SK-N-SH (cell line): ENCODE measurements at regions not wholly inside any gene's neighbourhood (a gene's known extent, or its start where the extent isn't known, plus 50 kb on each side); places are given as distances from the start of the nearest gene placed in this dataset.
A peak's percentile ranks its signal among the peaks of the same experiment; 100 is the strongest.

Experiments used
- CTCF ChIA-PET: fragments of 300-600, 350-600 bp; formaldehyde crosslinking; extraction: SDS; loops from one replicate; lab custom pipeline; 2021; lab: Yijun Ruan, JAX
- POLR2A ChIA-PET: fragments of 350-600 bp; sonication (Branson Sonifier 250); formaldehyde crosslinking; extraction: SDS; loops from one replicate; lab custom pipeline; 2020; ENCODE audit warnings: antibody characterized with exemption, inconsistent platforms; lab: Yijun Ruan, JAX
- DNase-seq: peaks from one replicate; pipeline ENCODE4 v3.0.0; 2012
- H2AFZ ChIP-seq: fragments of 200-600 bp; sonication (generic); 2 replicates; pipeline ENCODE4 v1.8.1; 2016; ENCODE audit warnings: antibody characterized with exemption, mild to moderate bottlenecking, low read depth
- H3F3A ChIP-seq: fragments of 200-600 bp; sonication (generic); replicated peaks from 2 replicates; pipeline ENCODE3; 2016; ENCODE audit warnings: antibody characterized with exemption, mild to moderate bottlenecking; ENCODE audit not compliant: insufficient read depth
- H3K27ac ChIP-seq, 2 experiments: fragments of 200-500 bp in 1 of 2; fragments of 200-600 bp in 1 of 2; sonication (Bioruptor generic) in 1 of 2; sonication (generic), shearing (Covaris generic) in 1 of 2; 2 replicates each; pipeline versions ENCODE4 v1.5.1 to v1.6.1; 2014 to 2016; ENCODE audit warnings: low read depth in 2 of 2, inconsistent platforms in 1 of 2, low read length in 1 of 2, mild to moderate bottlenecking in 1 of 2, mixed read lengths in 1 of 2
- H3K27me3 ChIP-seq: fragments of 200-600 bp; sonication (generic), shearing (Covaris generic); 2 replicates; pipeline ENCODE4 v1.6.1; 2016; ENCODE audit warnings: mixed run types; ENCODE audit not compliant: insufficient read depth
- H3K36me3 ChIP-seq, 2 experiments: fragments of 200-500 bp in 1 of 2; fragments of 200-600 bp in 1 of 2; sonication (Bioruptor generic) in 1 of 2; sonication (generic) in 1 of 2; replicated peaks in 1 of 2; 2 replicates each; pipeline versions ENCODE3 to v1.5.1; 2014 to 2016; ENCODE audit warnings: low read length in 1 of 2, mild to moderate bottlenecking in 1 of 2; ENCODE audit not compliant: insufficient read depth in 2 of 2, control insufficient read depth in 1 of 2
- H3K4me1 ChIP-seq, 2 experiments: fragments of 200-500 bp in 1 of 2; fragments of 200-600 bp in 1 of 2; sonication (Bioruptor generic) in 1 of 2; sonication (generic), shearing (Covaris generic) in 1 of 2; 2 replicates each; pipeline versions ENCODE4 v1.5.1 to v1.6.1; 2014 to 2016; ENCODE audit warnings: low read depth in 1 of 2, low read length in 1 of 2, mixed run types in 1 of 2; ENCODE audit not compliant: insufficient read depth in 2 of 2, control insufficient read depth in 1 of 2
- H3K4me2 ChIP-seq: fragments of 200-600 bp; sonication (generic), shearing (Covaris generic); 2 replicates; pipeline ENCODE4 v1.6.1; 2017; ENCODE audit warnings: mixed run types
- H3K4me3 ChIP-seq, 2 experiments: fragments of 200-500 bp in 1 of 2; fragments of 200-600 bp in 1 of 2; sonication (Bioruptor generic) in 1 of 2; sonication (generic), shearing (Covaris generic) in 1 of 2; 2 replicates each; pipeline versions ENCODE4 v1.5.1 to v1.8.1; 2014 to 2016; ENCODE audit warnings: low read depth in 2 of 2, inconsistent platforms in 1 of 2, low read length in 1 of 2, mild to moderate bottlenecking in 1 of 2, mixed read lengths in 1 of 2, moderate library complexity in 1 of 2
- H3K79me2 ChIP-seq: fragments of 200-600 bp; sonication (generic); 2 replicates; pipeline ENCODE4 v1.8.1; 2017; ENCODE audit warnings: mild to moderate bottlenecking; ENCODE audit not compliant: insufficient read depth
- H3K9ac ChIP-seq: fragments of 200-600 bp; sonication (generic); 2 replicates; pipeline ENCODE4 v1.6.1; 2017; ENCODE audit warnings: mixed run types
- H3K9me2 ChIP-seq: fragments of 200-600 bp; sonication (generic); 2 replicates; pipeline ENCODE4 v1.6.1; 2017; ENCODE audit warnings: mixed run types
- H3K9me3 ChIP-seq: fragments of 200-600 bp; sonication (generic); 2 replicates; pipeline ENCODE4 v1.6.1; 2017; ENCODE audit warnings: mixed run types, mild to moderate bottlenecking, moderate library complexity
- H4K20me1 ChIP-seq: fragments of 200-600 bp; sonication (generic); 2 replicates; pipeline ENCODE4 v1.6.1; 2017; ENCODE audit warnings: mild to moderate bottlenecking, mixed run types; ENCODE audit not compliant: insufficient read depth
- ELF1 ChIP-seq: IDR thresholded peaks from 2 replicates; pipeline ENCODE4 v1.4.0; 2012
- EP300 ChIP-seq, 2 experiments: IDR thresholded peaks; 2 replicates each; pipeline versions ENCODE4 v1.4.0 to v1.6.1; 2012; ENCODE audit warnings: borderline replicate concordance in 1 of 2, low read depth in 1 of 2, low read length in 1 of 2
- FOSL2 ChIP-seq: IDR thresholded peaks from 2 replicates; pipeline ENCODE4 v1.4.0; 2012; ENCODE audit warnings: low read depth, mild to moderate bottlenecking, moderate library complexity, borderline replicate concordance
- FOXJ3 ChIP-seq: sonication (generic); formaldehyde crosslinking; IDR thresholded peaks from 2 replicates; pipeline ENCODE4 v1.5.1; 2020; ENCODE audit warnings: mild to moderate bottlenecking, missing genetic modification reagents
- MXI1 ChIP-seq: IDR thresholded peaks from 2 replicates; pipeline ENCODE4 v1.6.1; 2012; ENCODE audit warnings: mild to moderate bottlenecking, low read depth, low read length, improper control_type of control experiment
- NFIC ChIP-seq: IDR thresholded peaks from 2 replicates; pipeline ENCODE4 v1.4.0; 2012; ENCODE audit warnings: borderline replicate concordance
- NRF1 ChIP-seq: IDR thresholded peaks from 2 replicates; pipeline ENCODE4 v1.6.1; 2012; ENCODE audit warnings: low read depth, mild to moderate bottlenecking, low read length
- POLR2AphosphoS5 ChIP-seq: IDR thresholded peaks from 2 replicates; pipeline ENCODE4 v1.6.1; 2012; ENCODE audit warnings: low read depth, low read length
- RAD21 ChIP-seq: IDR thresholded peaks from 2 replicates; pipeline ENCODE4 v1.6.1; 2012; ENCODE audit warnings: mild to moderate bottlenecking, low read length
- SMC3 ChIP-seq: IDR thresholded peaks from 2 replicates; pipeline ENCODE4 v1.6.1; 2012; ENCODE audit warnings: low read depth, low read length, improper control_type of control experiment
- TCF12 ChIP-seq: IDR thresholded peaks from 2 replicates; pipeline ENCODE4 v1.4.0; 2012
- WGBS: methylation state at CpG from one replicate; pipeline ENCODE4 v1.1.6; 2017; ENCODE audit warnings: low lambda C conversion rate; 5-methylcytosine and 5-hydroxymethylcytosine counted together
- TF ChIP-seq, protein P1 (sequence below): IDR thresholded peaks from 2 replicates; pipeline ENCODE4 v1.4.0; 2012; ENCODE audit warnings: low read depth
- TF ChIP-seq, protein P2 (sequence below): fragments of 150-350 bp; IDR thresholded peaks from 2 replicates; pipeline ENCODE4 v1.6.1; 2016; ENCODE audit warnings: mild to moderate bottlenecking, low read depth, low read length

DNA sequence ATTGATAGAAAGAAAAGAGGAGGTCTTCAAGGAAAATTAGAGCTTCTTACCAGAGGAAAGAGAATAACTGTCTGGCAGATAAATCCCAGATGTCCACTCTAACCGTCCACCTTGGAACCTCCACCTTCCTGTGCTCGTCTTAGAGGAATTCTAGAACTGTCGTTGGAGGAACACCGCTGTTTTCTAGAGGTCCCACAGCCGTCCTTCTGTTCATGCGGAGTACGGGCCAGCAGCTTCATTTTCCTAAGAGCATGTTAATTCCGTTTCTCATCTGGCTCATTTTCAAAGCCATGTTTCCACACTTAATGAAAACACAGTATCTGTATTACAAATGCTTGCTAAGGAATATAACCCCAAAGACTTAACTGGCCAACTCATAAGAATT, 107.9 kb upstream of the ESRRB start:
- Histone ChIP-seq H3K27me3 (no peaks in the 10 kb centered on the region), H3K9ac (no peak overlapping the region), H3F3A (no peaks in the 10 kb centered on the region), H3K4me2 (peak overlapping the region; percentile 37; the same call in 1 of the 2 replicates), H3K9me3 (no peaks in the 10 kb centered on the region), H3K36me3 (no peaks in the 10 kb centered on the region), H3K27ac (no peak overlapping the region), H4K20me1 (no peaks in the 10 kb centered on the region), H2AFZ (no peak overlapping the region), H3K4me3 (peak overlapping the region; percentile 34 to 47; a peak in 3 of 4 replicates), H3K4me1 (no peaks in the 10 kb centered on the region; a peak in 1 of 4 replicates), H3K79me2 (no peaks in the 10 kb centered on the region), H3K9me2 (no peaks in the 10 kb centered on the region)
- POLR2A ChIA-PET: no interaction called here
- WGBS: 33% methylated on average over 8 of the region's 8 CpGs
- TF ChIP-seq FOXJ3 (no peak), POLR2AphosphoS5 (no peak), ELF1 (no peak), EP300 (IDR thresholded peaks at IDR 0.05; ENCODE audit: borderline replicate concordance in 1 of 2, low read depth in 1 of 2, low read length in 1 of 2) (no peak), RAD21 (no peak), NFIC (no peak), TCF12 (no peak), NRF1 (no peak), SMC3 (no peak), MXI1 (no peak)
- TF ChIP-seq, protein P1, sequence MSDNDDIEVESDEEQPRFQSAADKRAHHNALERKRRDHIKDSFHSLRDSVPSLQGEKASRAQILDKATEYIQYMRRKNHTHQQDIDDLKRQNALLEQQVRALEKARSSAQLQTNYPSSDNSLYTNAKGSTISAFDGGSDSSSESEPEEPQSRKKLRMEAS: no peak
- TF ChIP-seq, protein P2, sequence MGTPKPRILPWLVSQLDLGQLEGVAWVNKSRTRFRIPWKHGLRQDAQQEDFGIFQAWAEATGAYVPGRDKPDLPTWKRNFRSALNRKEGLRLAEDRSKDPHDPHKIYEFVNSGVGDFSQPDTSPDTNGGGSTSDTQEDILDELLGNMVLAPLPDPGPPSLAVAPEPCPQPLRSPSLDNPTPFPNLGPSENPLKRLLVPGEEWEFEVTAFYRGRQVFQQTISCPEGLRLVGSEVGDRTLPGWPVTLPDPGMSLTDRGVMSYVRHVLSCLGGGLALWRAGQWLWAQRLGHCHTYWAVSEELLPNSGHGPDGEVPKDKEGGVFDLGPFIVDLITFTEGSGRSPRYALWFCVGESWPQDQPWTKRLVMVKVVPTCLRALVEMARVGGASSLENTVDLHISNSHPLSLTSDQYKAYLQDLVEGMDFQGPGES: no peak
- CTCF ChIA-PET: interaction anchor here (0.7 kb wide), 1 partner anchor 119 kb away, joined by 3 read pairs; no protein-coding TSS in a partner anchor
- DNase-seq: no peak

DNA sequence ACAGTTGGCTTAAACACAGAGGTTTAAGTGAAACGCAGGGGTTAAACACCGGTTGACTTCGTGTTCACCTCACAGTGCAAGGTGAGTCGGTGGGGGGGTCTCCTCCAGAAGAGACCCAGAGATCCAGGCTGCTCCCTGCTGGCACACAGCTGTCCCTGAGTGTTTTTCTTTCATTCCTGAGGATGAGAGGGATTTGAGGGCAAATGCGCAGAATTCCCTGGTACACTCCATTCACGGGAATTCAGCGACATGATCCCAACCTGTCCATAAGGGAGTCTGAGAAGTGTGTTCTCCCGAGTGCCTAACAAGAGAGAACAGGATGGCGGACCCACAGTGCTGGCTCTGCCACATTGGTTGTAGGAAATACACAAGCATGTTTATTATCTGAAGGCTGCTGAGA, 107.2 kb upstream of the ESRRB start:
- POLR2A ChIA-PET: no interaction called here
- Histone ChIP-seq H3K4me2 (no peak overlapping the region), H3K27ac (no peak overlapping the region), H3K27me3 (no peaks in the 10 kb centered on the region), H3K9ac (no peak overlapping the region), H2AFZ (no peak overlapping the region), H3F3A (no peaks in the 10 kb centered on the region), H4K20me1 (no peaks in the 10 kb centered on the region), H3K36me3 (no peaks in the 10 kb centered on the region), H3K4me1 (no peaks in the 10 kb centered on the region; a peak in 1 of 4 replicates), H3K9me2 (no peaks in the 10 kb centered on the region), H3K4me3 (no peak overlapping the region), H3K79me2 (no peaks in the 10 kb centered on the region), H3K9me3 (no peaks in the 10 kb centered on the region)
- WGBS: 77% methylated on average over 7 of the region's 9 CpGs
- no peak for TF ChIP-seq FOSL2
- DNase-seq: no peak
- CTCF ChIA-PET: no interaction called here
